ENCODE measurements at regions not wholly inside any gene's neighbourhood (a gene's known extent, or its start where the extent isn't known, plus 50 kb on each side); places are given as distances from the start of the nearest gene placed in this dataset.
"Not testable (repeated sequence)": the region's sequence is repeated elsewhere in the genome, so short reads cannot be mapped to it uniquely, and the experiment has no call there.

DNA sequence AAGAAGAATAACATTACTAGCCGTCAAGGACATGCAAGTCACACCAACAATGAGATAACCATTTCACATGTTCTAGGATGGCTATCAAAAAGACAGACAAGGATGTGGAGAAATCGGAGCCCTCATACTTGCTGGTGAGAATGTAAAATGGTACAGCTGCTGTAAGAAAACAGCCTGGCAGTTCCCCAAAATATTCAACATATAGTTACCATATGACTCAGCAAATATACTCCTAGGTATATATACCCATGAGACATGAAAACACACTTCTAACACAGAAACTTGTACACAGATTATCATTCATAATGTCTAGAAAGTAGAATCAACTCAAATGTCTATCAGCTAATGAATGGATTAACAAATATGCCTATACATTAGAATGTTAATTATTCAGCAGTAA lies 105.4 kb upstream of the PCAT7 start:
- no peaks in the 10 kb centered on the region for H3F3A ChIP-seq (ENCODE audit: low read depth)
- peaks cover 28% of the 10 kb centered on the region for H3K36me3 Mint-ChIP-seq
- H4K20me1 ChIP-seq (ENCODE audit: low read depth) = no peaks in the 10 kb centered on the region
- peaks cover 18% of the 10 kb centered on the region for H3K4me1 ChIP-seq
- no peak overlapping the region for H3K4me2 ChIP-seq
- peaks cover 5% of the 10 kb centered on the region for H3K4me1 Mint-ChIP-seq
- H2AFZ ChIP-seq (replicated peaks) = no peak overlapping the region
- no peaks in the 10 kb centered on the region for H3K27me3 Mint-ChIP-seq (ENCODE audit: insufficient read depth, low read depth)
- H3K27ac Mint-ChIP-seq = no peak overlapping the region
- H3K9ac ChIP-seq = no peak overlapping the region
- H3K4me3 ChIP-seq = no peak overlapping the region
- H3K79me2 ChIP-seq (ENCODE audit: low read depth) = peaks cover 5% of the 10 kb centered on the region
- H3K36me3 ChIP-seq = peaks cover 4% of the 10 kb centered on the region
- no peak for TF ChIP-seq EZH2phosphoT487 (IDR thresholded peaks at IDR 0.05)
- no peak for TF ChIP-seq EZH2 (IDR thresholded peaks at IDR 0.05)
- TF ChIP-seq, protein P1, sequence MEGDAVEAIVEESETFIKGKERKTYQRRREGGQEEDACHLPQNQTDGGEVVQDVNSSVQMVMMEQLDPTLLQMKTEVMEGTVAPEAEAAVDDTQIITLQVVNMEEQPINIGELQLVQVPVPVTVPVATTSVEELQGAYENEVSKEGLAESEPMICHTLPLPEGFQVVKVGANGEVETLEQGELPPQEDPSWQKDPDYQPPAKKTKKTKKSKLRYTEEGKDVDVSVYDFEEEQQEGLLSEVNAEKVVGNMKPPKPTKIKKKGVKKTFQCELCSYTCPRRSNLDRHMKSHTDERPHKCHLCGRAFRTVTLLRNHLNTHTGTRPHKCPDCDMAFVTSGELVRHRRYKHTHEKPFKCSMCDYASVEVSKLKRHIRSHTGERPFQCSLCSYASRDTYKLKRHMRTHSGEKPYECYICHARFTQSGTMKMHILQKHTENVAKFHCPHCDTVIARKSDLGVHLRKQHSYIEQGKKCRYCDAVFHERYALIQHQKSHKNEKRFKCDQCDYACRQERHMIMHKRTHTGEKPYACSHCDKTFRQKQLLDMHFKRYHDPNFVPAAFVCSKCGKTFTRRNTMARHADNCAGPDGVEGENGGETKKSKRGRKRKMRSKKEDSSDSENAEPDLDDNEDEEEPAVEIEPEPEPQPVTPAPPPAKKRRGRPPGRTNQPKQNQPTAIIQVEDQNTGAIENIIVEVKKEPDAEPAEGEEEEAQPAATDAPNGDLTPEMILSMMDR (IDR thresholded peaks at IDR 0.05) = no peak
- no peak overlapping the region for H3K27ac ChIP-seq
- H3K9me3 Mint-ChIP-seq = no peaks in the 10 kb centered on the region
- no peak overlapping the region for H3K4me3 Mint-ChIP-seq
- H3K27me3 ChIP-seq = no peaks in the 10 kb centered on the region
- H3K9me3 ChIP-seq (ENCODE audit: low read depth) = no peaks in the 10 kb centered on the region
- DNase-seq (ENCODE audit: low spot score) = no peak

DNA sequence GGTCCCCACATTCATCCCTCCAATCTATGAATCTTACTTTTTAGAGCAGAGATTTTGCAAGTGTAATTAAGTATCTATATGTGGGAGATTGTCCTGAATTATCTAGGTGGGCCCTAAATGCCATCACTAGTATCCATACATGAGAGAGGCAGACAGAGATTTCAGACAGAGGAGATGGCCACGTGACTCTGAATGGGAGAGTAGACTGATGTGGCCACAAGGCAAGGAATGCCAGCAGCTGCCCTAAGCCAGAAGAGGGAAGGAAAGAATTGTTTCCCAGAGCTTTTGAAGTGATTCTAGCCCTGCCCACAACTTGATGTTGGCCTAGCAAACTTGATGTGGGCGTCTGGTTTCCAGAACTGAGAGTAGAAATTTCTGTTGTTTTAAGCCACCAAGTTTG lies 90.1 kb upstream of the PCAT7 start:
- TF ChIP-seq, protein P1 (IDR thresholded peaks at IDR 0.05) = no peak
- no peak for TF ChIP-seq EZH2 (IDR thresholded peaks at IDR 0.05)
- no peak for TF ChIP-seq EZH2phosphoT487 (IDR thresholded peaks at IDR 0.05)
- peaks cover 2% of the 10 kb centered on the region for H3K27me3 Mint-ChIP-seq (ENCODE audit: insufficient read depth, low read depth)
- Histone ChIP-seq H3K4me1 (no peaks in the 10 kb centered on the region), H4K20me1 (ENCODE audit: low read depth) (no peaks in the 10 kb centered on the region), H3F3A (ENCODE audit: low read depth) (no peaks in the 10 kb centered on the region), H3K36me3 (peaks cover 5% of the 10 kb centered on the region), H3K9ac (no peak overlapping the region), H3K27ac (no peak overlapping the region), H3K4me3 (no peak overlapping the region), H3K79me2 (ENCODE audit: low read depth) (no peaks in the 10 kb centered on the region), H3K27me3 (no peaks in the 10 kb centered on the region), H3K4me2 (no peak overlapping the region), H2AFZ (replicated peaks) (no peak overlapping the region), H3K9me3 (ENCODE audit: low read depth) (peaks cover 5% of the 10 kb centered on the region)
- no peaks in the 10 kb centered on the region for H3K4me1 Mint-ChIP-seq
- no peak overlapping the region for H3K27ac Mint-ChIP-seq
- H3K9me3 Mint-ChIP-seq = peaks cover 31% of the 10 kb centered on the region
- peaks cover 29% of the 10 kb centered on the region for H3K36me3 Mint-ChIP-seq
- H3K4me3 Mint-ChIP-seq = no peak overlapping the region
- no peak for DNase-seq (ENCODE audit: low spot score)

DNA sequence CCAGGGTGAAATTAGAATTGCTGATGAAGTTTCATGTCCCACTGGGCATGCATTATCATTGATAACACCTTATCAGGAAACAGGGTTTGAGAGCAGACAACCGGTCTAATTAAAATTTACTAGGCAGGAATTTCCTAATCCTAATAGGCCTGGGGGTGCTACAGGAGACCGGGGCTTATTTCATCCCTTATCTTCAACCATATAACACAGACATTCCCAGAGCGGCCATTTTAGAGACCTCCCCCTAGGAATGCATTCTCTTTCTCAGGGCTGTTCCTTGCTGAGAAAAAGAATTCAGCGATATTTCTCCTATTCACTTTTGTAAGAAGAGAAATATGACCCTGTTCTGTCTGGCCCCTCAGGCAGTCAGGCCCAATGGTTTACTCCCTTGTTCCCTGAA lies 82.8 kb upstream of the PCAT7 start:
- H3K4me2 ChIP-seq; H3K27me3 ChIP-seq; H4K20me1 ChIP-seq (ENCODE audit: low read depth); H3K9ac ChIP-seq; H3K4me3 Mint-ChIP-seq; H3K27me3 Mint-ChIP-seq (ENCODE audit: insufficient read depth, low read depth); H3K79me2 ChIP-seq (ENCODE audit: low read depth); H3K9me3 ChIP-seq (ENCODE audit: low read depth); H2AFZ ChIP-seq (replicated peaks); H3K4me3 ChIP-seq; H3K36me3 Mint-ChIP-seq; H3K4me1 ChIP-seq; H3F3A ChIP-seq (ENCODE audit: low read depth); H3K27ac ChIP-seq; H3K27ac Mint-ChIP-seq; DNase-seq (ENCODE audit: low spot score); H3K36me3 ChIP-seq; H3K4me1 Mint-ChIP-seq: not testable (repeated sequence)
- H3K9me3 Mint-ChIP-seq = peaks cover 33% of the 10 kb centered on the region

DNA sequence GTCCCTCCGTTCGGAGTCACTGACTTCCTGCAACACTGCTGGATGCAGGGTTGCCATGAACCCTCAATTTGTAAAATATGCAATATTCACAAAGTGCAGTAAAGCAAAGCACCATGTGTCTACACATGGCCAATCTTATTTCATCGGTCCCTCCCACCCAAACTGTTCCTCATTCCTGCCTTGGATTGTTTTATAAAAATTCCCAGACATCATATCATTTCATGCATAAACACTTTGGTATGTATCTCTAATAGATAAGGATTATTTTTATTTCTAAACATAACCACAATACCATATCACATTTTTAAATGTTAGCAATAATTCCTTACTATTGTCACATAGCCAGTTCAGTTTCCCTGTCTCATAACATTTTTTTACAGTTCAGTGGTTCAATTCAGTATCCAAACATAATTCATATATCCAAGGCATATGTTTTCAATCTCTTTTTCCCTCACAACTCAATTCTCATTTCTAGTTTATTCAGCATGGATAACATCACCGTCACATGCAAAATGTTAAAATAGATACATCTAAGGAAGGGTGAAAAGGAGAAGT lies 82.0 kb upstream of the PCAT7 start:
- no peak overlapping the region for H2AFZ ChIP-seq (replicated peaks)
- no peak overlapping the region for H3K27ac ChIP-seq
- H3K27ac Mint-ChIP-seq = no peak overlapping the region
- no peak overlapping the region for H3K4me3 Mint-ChIP-seq
- peaks cover 4% of the 10 kb centered on the region for H3K9me3 ChIP-seq (ENCODE audit: low read depth)
- H4K20me1 ChIP-seq (ENCODE audit: low read depth) = no peaks in the 10 kb centered on the region
- peaks cover 9% of the 10 kb centered on the region for H3K27me3 Mint-ChIP-seq (ENCODE audit: insufficient read depth, low read depth)
- H3K4me1 Mint-ChIP-seq = no peaks in the 10 kb centered on the region
- no peaks in the 10 kb centered on the region for H3K79me2 ChIP-seq (ENCODE audit: low read depth)
- H3K4me2 ChIP-seq = no peak overlapping the region
- no peak for DNase-seq (ENCODE audit: low spot score)
- peaks cover 3% of the 10 kb centered on the region for H3K36me3 ChIP-seq
- H3K36me3 Mint-ChIP-seq = peaks cover 2% of the 10 kb centered on the region
- TF ChIP-seq EZH2phosphoT487 (IDR thresholded peaks at IDR 0.05) = no peak
- TF ChIP-seq, protein P1 (IDR thresholded peaks at IDR 0.05) = no peak
- TF ChIP-seq EZH2 (IDR thresholded peaks at IDR 0.05) = no peak
- H3K4me3 ChIP-seq = no peak overlapping the region
- no peaks in the 10 kb centered on the region for H3F3A ChIP-seq (ENCODE audit: low read depth)
- H3K9me3 Mint-ChIP-seq = peaks cover 32% of the 10 kb centered on the region
- no peaks in the 10 kb centered on the region for H3K27me3 ChIP-seq
- H3K9ac ChIP-seq = no peak overlapping the region
- H3K4me1 ChIP-seq = no peaks in the 10 kb centered on the region

Data from neural progenitor cell (in vitro differentiated cells).